ENCODE measurements at regions not wholly inside any gene's neighbourhood (a gene's known extent, or its start where the extent isn't known, plus 50 kb on each side); places are given as distances from the start of the nearest gene placed in this dataset.

- no peaks in the 10 kb centered on the region for H3K36me3 ChIP-seq
- TF ChIP-seq, protein P1, sequence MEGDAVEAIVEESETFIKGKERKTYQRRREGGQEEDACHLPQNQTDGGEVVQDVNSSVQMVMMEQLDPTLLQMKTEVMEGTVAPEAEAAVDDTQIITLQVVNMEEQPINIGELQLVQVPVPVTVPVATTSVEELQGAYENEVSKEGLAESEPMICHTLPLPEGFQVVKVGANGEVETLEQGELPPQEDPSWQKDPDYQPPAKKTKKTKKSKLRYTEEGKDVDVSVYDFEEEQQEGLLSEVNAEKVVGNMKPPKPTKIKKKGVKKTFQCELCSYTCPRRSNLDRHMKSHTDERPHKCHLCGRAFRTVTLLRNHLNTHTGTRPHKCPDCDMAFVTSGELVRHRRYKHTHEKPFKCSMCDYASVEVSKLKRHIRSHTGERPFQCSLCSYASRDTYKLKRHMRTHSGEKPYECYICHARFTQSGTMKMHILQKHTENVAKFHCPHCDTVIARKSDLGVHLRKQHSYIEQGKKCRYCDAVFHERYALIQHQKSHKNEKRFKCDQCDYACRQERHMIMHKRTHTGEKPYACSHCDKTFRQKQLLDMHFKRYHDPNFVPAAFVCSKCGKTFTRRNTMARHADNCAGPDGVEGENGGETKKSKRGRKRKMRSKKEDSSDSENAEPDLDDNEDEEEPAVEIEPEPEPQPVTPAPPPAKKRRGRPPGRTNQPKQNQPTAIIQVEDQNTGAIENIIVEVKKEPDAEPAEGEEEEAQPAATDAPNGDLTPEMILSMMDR (IDR thresholded peaks at IDR 0.05): no peak
- TF ChIP-seq EP300 (IDR thresholded peaks at IDR 0.05) (no peak), POLR2AphosphoS5 (IDR thresholded peaks at IDR 0.05) (no peak), POLR2A (IDR thresholded peaks at IDR 0.05) (no peak)
- no peak overlapping the region for H3K27ac ChIP-seq
- ATAC-seq (ENCODE audit: low FRiP score in 2 of 2): no peak
- no peaks in the 10 kb centered on the region for H3K9me3 ChIP-seq
- no peaks in the 10 kb centered on the region for H3K4me1 ChIP-seq
- no peak for DNase-seq
- 59 to 81% methylated on average over 2 of the region's 2 CpGs for WGBS, 2 donors
- H3K4me3 ChIP-seq: no peak overlapping the region
- H3K27me3 ChIP-seq: no peaks in the 10 kb centered on the region
Observed at GRCh38 chrX:112355931-112356330, 273.4 kb upstream of the TRPC5 start.

DNA sequence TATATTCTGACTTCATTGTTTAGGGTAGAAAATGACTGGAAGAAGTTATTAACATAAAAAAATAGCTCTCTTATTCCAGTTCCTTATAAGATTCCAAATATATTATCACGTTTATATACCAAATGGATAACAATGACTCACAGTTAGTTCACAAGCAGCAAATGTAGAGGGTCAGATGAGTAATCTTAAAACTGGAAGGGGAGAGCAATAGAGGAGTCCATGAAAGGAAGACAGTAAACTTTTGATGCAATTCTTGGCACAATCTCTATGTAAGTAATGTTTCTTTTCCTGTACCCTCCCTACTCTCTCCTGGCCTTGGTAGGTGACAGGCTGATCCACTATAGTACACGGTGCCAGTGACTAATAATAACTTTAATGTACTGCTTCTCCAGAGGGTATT lies 259.0 kb upstream of the TRPC5 start:
- 52 to 58% methylated on average over 2 of the region's 2 CpGs for WGBS, 2 donors
- no peak for ATAC-seq (ENCODE audit: low FRiP score in 2 of 2)

GRCh38 chrX:112313201-112313600 lies 230.6 kb upstream of the TRPC5 start:
- TF ChIP-seq EP300 (IDR thresholded peaks at IDR 0.05) (no peak), POLR2A (IDR thresholded peaks at IDR 0.05) (no peak), POLR2AphosphoS5 (IDR thresholded peaks at IDR 0.05) (no peak)
- TF ChIP-seq, protein P1 (IDR thresholded peaks at IDR 0.05): no peak
- no peaks in the 10 kb centered on the region for H3K4me1 ChIP-seq
- H3K27me3 ChIP-seq: no peaks in the 10 kb centered on the region
- 64 to 79% methylated on average over 1 of the region's 1 CpG for WGBS, 2 donors
- no peak overlapping the region for H3K27ac ChIP-seq
- H3K9me3 ChIP-seq: no peaks in the 10 kb centered on the region
- ATAC-seq (ENCODE audit: low FRiP score in 2 of 2) (no peak), DNase-seq (no peak)
- H3K4me3 ChIP-seq: no peak overlapping the region
- no peaks in the 10 kb centered on the region for H3K36me3 ChIP-seq

More for the DNA sequence above, 259.0 kb upstream of the TRPC5 start:
- Histone ChIP-seq H3K4me1 (no peaks in the 10 kb centered on the region), H3K27me3 (no peaks in the 10 kb centered on the region), H3K27ac (no peak overlapping the region), H3K4me3 (no peak overlapping the region), H3K36me3 (no peaks in the 10 kb centered on the region), H3K9me3 (no peaks in the 10 kb centered on the region)
- TF ChIP-seq EP300 (IDR thresholded peaks at IDR 0.05) (no peak), POLR2A (IDR thresholded peaks at IDR 0.05) (no peak)
- TF ChIP-seq, protein P1 (IDR thresholded peaks at IDR 0.05): no peak
- no peak for DNase-seq

GRCh38 chrX:112306027-112306426 lies 223.5 kb upstream of the TRPC5 start:
- Histone ChIP-seq H3K4me3 (no peak overlapping the region), H3K9me3 (no peaks in the 10 kb centered on the region), H3K36me3 (no peaks in the 10 kb centered on the region), H3K4me1 (no peaks in the 10 kb centered on the region), H3K27ac (no peak overlapping the region), H3K27me3 (no peaks in the 10 kb centered on the region)
- WGBS, 2 donors: 73 to 86% methylated on average over 3 of the region's 3 CpGs
- TF ChIP-seq POLR2A (IDR thresholded peaks at IDR 0.05): no peak
- TF ChIP-seq, protein P1 (IDR thresholded peaks at IDR 0.05): no peak
- no peak for TF ChIP-seq POLR2AphosphoS5 (IDR thresholded peaks at IDR 0.05)
- no peak for TF ChIP-seq EP300 (IDR thresholded peaks at IDR 0.05)
- no peak for DNase-seq
- ATAC-seq (ENCODE audit: low FRiP score in 2 of 2): no peak

GRCh38 chrX:112279940-112280339 lies 197.4 kb upstream of the TRPC5 start:
- WGBS, 2 donors: 55 to 84% methylated on average over 1 of the region's 1 CpG

More at GRCh38 chrX:112279940-112280339, 197.4 kb upstream of the TRPC5 start:
- DNase-seq (no peak), ATAC-seq (ENCODE audit: low FRiP score in 2 of 2) (no peak)
- H3K4me1 ChIP-seq: no peaks in the 10 kb centered on the region
- no peaks in the 10 kb centered on the region for H3K9me3 ChIP-seq
- no peak overlapping the region for H3K27ac ChIP-seq
- H3K27me3 ChIP-seq: no peaks in the 10 kb centered on the region
- TF ChIP-seq POLR2AphosphoS5 (IDR thresholded peaks at IDR 0.05) (no peak), EP300 (IDR thresholded peaks at IDR 0.05) (no peak), POLR2A (IDR thresholded peaks at IDR 0.05) (no peak)
- TF ChIP-seq, protein P1 (IDR thresholded peaks at IDR 0.05): no peak
- H3K4me3 ChIP-seq: no peak overlapping the region
- H3K36me3 ChIP-seq: no peaks in the 10 kb centered on the region

Data from upper lobe of left lung (tissue), 6 donors.